Neuron (in vitro differentiated cells): ENCODE measurements at regions not wholly inside any gene's neighbourhood (a gene's known extent, or its start where the extent isn't known, plus 50 kb on each side); places are given as distances from the start of the nearest gene placed in this dataset.
"Not testable (repeated sequence)": the region's sequence is repeated elsewhere in the genome, so short reads cannot be mapped to it uniquely, and the experiment has no call there.

Experiments used
- H2AFZ ChIP-seq: one replicate; pipeline ENCODE4 v1.6.1; 2013; ENCODE audit warnings: low read depth, mild to moderate bottlenecking, inconsistent platforms, low read length, moderate library complexity
- H3K27me3 ChIP-seq: one replicate; pipeline ENCODE4 v1.6.1; 2013; ENCODE audit warnings: low read length; ENCODE audit not compliant: insufficient read depth
- H3K36me3 ChIP-seq: one replicate; pipeline ENCODE4 v1.6.1; 2013; ENCODE audit warnings: low read length; ENCODE audit not compliant: insufficient read depth
- H3K4me1 ChIP-seq: one replicate; pipeline ENCODE4 v1.6.1; 2013; ENCODE audit warnings: low read length; ENCODE audit not compliant: insufficient read depth
- H3K4me3 ChIP-seq: 2 replicates; pipeline ENCODE4 v1.5.1; 2013; ENCODE audit warnings: mild to moderate bottlenecking, low read length, moderate library complexity
- H3K9me3 ChIP-seq: one replicate; pipeline ENCODE4 v1.6.1; 2013; ENCODE audit warnings: low read length

DNA sequence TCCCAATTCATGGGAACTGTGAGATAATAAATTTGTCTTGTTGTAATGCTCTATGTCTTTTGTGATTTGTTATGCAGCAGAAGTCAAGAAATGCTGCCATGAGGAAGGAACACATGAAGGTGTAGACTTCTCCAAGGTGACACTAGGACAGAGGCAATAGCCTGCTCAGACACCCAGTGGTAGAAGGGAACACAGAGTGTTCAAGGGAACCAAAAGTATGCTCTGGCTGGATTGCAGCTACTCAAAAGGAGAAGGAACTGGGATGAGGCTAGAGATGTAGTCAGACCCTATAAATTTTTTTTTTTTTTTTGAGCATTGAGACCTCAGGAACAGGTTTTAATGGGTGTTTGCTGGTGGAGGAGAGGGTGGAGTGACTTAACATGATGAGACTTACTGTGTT is 232.5 kb downstream of the PARP8 start:
- H2AFZ ChIP-seq = no peak overlapping the region
- H3K4me3 ChIP-seq = no peak overlapping the region
- H3K27me3 ChIP-seq = no peaks in the 10 kb centered on the region
- H3K36me3 ChIP-seq = no peaks in the 10 kb centered on the region
- no peaks in the 10 kb centered on the region for H3K9me3 ChIP-seq
- peaks cover 2% of the 10 kb centered on the region for H3K4me1 ChIP-seq

DNA sequence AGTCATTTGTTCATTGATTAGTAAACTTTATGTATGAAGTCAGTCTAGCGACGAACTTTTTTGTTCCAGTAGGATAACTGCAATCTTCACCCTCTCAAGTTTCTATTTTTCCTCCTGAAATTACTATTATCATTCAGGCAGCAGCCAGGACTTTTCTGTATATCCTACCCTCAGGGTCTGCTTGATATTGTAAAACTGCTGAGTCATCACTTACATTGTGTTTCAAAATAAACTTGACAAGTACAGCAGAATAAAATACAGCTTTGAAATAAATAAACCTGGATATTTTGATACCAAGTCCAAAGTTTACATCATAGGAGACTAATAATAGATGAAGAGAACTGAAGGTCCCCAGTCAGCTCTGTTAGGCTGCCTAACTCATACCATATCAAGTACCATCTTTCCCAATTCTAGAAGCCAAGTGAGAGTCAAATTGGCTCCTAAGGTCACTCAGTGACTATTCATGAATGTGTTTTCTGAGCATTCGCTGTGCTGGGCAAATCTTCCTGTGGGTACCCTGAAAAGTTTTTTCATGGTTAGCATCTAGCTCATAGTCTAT is 234.6 kb downstream of the PARP8 start:
- Histone ChIP-seq H3K36me3 (no peaks in the 10 kb centered on the region), H3K4me3 (no peak overlapping the region), H2AFZ (no peak overlapping the region), H3K27me3 (no peaks in the 10 kb centered on the region), H3K9me3 (no peaks in the 10 kb centered on the region), H3K4me1 (peaks cover 2% of the 10 kb centered on the region)

DNA sequence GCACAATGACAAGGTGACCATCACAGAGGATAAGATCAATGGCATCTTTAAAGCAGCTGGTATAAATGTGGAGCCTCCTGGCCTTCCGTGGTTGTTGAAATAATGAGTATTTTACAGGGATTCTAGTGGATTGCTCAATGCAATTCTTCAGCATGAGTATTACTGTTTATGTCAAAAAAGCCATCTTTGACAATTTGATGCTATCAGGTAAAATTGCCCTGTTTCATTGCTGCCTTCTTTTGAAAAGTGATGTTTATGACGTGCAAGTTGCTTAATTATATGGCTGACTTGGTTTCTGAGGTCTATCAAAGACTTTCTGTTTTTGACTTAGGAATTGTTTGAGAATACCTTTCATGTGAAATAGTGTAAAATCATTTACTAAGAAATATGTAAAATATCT is 237.2 kb downstream of the PARP8 start:
- Histone ChIP-seq H3K4me1 (peaks cover 2% of the 10 kb centered on the region), H3K4me3 (no peak overlapping the region), H3K36me3 (no peaks in the 10 kb centered on the region), H3K9me3 (no peaks in the 10 kb centered on the region), H2AFZ (no peak overlapping the region), H3K27me3 (no peaks in the 10 kb centered on the region)

DNA sequence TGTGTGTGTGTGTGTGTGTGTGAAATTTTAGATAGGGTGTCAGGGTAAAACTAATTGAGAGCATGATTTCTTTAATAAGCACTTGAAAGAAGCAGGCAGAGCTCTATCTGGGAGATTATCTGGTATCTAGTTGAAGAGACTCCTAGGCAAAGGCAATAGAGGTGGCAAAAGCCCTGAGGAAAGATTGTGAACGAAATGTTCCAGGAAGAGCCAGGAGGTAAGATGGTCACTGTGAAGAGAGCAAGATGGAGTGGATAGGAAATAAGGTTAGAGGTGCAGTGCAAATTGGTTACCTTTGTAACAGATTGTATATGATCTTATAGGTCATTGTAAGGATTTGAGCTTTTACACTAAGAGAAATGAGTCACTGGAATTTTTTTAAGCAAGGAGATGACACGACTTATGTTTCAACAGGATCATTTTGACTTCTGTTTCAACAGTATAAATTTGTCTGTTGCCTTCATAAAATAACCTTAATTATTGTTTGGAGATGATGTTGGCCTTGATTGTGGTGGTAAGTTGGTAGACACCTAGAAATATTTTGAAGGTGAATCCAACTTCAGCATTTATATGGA is 239.6 kb downstream of the PARP8 start:
- Histone ChIP-seq H3K27me3 (no peaks in the 10 kb centered on the region), H3K9me3 (no peaks in the 10 kb centered on the region), H3K36me3 (no peaks in the 10 kb centered on the region), H2AFZ (no peak overlapping the region), H3K4me1 (no peaks in the 10 kb centered on the region), H3K4me3 (no peak overlapping the region)

DNA sequence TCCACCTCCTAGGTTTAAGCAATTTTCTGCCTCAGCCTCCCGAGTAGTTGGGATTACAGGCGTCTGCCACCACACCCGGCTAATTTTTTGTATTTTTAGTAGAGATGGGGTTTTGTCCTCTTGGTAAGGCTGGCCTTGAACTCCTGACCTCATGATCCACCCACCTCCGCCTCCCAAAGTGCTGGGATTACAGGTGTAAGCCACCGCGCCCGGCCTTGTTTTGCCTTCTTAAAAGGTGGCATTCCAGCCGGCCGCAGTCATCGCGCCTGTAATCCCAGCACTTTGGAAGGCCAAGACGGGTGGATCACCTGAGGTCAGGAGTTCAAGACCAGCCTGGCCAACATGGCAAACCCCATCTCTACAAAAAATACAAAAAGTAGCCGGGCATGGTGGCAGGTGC is 253.7 kb downstream of the PARP8 start:
- not testable (repeated sequence) for H3K36me3 ChIP-seq, H3K27me3 ChIP-seq, H3K4me1 ChIP-seq, H3K9me3 ChIP-seq, H3K4me3 ChIP-seq, H2AFZ ChIP-seq

DNA sequence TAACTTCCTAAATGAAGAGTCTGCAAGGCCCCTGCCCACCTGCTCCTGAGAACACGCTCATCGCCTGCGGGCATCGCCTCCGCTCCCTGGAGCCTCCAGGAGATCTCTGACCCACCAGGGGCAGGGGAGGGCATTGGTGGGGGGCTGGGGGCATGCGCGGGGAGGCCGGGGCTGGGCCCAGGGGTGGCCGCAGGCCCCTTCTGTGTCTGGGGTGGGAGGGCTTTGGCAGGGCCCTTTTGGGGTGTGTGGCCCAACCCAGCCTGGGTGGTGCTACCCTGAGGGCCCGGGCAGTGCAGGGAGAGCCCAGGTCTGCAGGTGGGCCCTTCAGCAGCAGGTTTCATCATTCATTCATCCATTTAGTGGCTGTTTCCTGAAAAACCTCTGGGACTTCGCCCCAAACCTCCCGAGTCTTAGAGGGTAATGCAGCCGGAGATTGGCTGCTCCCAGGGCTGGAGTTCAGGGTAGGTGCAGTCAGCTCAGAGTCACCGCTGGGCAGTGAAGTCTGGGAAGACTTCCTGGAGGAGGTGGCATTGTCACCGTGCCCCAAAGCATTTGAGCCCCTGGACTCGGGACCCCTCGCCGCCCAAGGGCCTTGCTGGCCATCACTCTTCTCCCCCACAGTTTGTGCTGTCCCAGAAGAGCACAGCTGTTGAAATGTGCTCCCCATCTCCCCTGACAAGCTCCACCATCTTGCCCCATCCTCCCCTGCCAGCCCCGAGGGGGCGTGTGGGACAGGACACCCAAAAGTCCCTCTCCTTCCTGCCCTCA is 255.1 kb downstream of the PARP8 start:
- H3K36me3 ChIP-seq = no peaks in the 10 kb centered on the region
- no peak overlapping the region for H3K4me3 ChIP-seq
- H2AFZ ChIP-seq = no peak overlapping the region
- H3K9me3 ChIP-seq = no peaks in the 10 kb centered on the region
- H3K4me1 ChIP-seq = no peaks in the 10 kb centered on the region
- H3K27me3 ChIP-seq = no peaks in the 10 kb centered on the region

DNA sequence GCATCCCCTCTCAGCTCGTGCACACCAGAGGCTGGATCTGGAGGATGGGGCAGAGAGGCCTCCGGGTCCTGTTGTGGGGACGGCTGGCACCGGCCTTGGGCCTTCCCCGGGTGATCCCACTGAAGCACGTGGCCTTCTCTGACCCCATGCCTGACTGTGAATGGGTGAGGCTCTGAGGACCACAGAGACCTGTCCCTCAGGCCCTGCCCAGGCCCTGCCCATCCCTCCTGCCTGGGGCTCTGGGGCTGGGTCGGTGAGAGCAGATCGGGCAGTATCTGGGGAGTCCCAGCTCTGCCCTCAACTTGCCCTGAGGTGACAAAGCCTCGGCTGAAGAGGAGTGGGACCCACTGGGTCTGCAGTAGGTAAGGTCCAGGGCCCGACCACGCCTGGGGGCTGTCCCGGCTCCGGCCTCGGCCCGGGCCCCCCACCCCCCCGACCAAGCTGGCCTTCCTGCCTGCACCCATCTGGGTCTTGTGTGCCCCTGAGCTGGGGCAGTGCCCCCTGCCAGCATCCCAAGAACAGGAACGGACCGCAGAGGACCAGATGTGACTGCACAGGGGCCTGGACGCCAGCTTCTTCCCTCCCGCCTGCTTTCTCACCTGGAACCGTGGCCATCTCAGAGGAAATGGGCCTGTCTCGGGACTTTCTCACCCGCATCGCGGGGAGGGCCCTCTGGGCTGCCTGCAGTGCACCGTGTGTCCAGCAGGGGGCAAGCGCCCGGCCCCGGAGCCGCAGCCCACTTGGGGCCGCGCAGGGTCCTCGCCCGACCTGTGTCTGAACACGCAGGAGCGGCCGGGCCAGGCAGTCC is 255.9 kb downstream of the PARP8 start:
- not testable (repeated sequence) for H3K4me3 ChIP-seq, H2AFZ ChIP-seq, H3K9me3 ChIP-seq, H3K4me1 ChIP-seq, H3K27me3 ChIP-seq, H3K36me3 ChIP-seq

DNA sequence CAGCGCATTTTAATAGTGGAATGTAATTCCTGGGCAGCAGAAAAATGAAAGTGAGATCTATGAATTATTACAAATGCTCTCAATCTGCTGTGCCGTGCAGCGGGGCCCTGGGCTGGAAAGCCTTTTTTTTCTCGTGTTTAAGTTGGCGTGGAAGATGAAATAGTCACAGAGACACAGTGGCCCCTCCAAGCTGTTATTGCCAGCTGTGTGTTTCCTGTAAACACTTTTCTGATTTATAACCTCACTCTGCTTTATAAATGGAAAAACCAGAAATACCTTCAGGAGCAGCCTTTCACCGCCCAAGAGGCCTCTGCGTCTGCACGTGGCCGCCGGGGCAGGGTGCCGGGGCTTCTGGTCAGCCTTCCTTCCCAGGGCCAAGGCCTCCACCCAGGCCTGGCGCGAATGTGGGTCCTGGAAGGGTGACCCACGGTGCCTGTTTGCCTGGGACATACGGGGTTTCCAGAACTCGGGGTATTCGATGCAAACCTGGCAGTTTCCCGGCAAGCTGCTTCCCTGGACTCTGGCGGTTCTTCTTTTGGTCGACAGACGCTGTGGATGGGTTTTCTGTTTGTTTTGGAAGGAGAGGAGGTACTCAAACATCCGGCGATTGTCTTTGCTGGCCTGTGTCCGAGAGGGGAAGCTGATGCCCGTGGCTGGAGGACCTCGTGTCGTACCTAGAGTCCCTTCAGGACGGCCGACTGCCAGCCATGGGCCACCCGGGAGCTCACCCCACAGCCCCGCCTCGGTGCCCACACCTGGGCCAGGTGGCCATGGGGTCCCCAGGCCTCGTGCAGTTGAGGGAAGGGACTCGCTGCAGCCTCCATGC is 256.7 kb downstream of the PARP8 start:
- Histone ChIP-seq H2AFZ (no peak overlapping the region), H3K27me3 (no peaks in the 10 kb centered on the region), H3K9me3 (no peaks in the 10 kb centered on the region), H3K4me3 (no peak overlapping the region), H3K4me1 (no peaks in the 10 kb centered on the region), H3K36me3 (no peaks in the 10 kb centered on the region)

DNA sequence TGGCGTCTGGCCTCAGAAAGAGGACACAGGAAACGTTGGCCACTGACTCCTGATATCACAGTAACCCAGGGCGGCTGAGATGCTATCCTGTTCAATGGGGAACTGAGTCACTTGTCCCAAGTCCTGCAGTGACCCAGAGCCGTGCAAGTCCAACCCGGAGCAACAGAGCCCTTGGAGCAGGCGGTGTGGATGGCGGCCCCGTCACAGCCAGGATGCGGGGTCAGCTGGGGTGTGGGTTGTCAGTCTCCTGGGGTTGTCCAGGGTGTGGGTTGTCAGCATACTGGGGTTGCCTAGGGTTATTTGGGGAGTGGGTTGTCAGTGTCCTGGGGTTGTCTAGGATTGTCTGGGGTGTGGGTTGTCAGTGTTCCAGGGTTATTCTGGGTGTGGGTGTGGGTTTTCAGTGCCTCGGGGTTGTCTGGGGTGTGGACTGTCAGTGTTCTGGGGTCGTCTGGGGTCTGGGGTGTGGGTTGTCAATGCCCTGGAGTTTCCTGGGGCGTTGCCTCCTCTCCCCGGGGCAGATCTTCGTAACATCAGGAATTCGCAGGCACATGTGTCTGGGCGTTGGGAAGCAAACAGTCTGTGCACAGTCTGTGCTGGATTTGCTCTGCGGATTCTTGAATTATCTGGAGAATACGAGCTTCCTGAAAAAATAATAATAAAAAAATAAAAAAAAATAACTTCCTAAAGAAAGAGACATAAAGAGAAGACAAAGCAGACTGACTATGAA is 257.5 kb downstream of the PARP8 start:
- Histone ChIP-seq H3K36me3 (no peaks in the 10 kb centered on the region), H2AFZ (no peak overlapping the region)

DNA sequence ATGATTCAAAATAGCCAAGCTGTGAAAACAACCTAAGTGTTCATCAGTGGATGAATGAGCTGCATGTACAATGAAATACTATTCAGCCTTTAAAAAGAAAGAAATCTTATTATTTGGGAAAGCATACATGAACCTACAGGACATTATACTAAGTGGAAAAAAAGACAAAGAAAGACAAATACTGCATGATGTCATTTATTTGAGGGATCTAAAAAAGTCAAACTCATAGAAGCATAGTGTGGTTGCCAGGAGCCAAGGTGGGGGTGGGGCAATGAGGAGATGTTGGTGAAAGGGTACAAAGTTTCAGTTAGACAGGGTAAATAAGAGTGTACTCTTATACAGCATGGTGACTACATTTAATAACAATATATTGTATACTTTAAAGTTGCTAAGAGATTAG is 261.5 kb downstream of the PARP8 start:
- no peaks in the 10 kb centered on the region for H3K4me1 ChIP-seq
- no peaks in the 10 kb centered on the region for H3K27me3 ChIP-seq
- no peaks in the 10 kb centered on the region for H3K9me3 ChIP-seq
- H2AFZ ChIP-seq = no peak overlapping the region
- no peaks in the 10 kb centered on the region for H3K36me3 ChIP-seq
- no peak overlapping the region for H3K4me3 ChIP-seq

More for the DNA sequence above, 257.5 kb downstream of the PARP8 start:
- Histone ChIP-seq H3K4me1 (no peaks in the 10 kb centered on the region), H3K4me3 (no peak overlapping the region), H3K27me3 (no peaks in the 10 kb centered on the region), H3K9me3 (no peaks in the 10 kb centered on the region)

DNA sequence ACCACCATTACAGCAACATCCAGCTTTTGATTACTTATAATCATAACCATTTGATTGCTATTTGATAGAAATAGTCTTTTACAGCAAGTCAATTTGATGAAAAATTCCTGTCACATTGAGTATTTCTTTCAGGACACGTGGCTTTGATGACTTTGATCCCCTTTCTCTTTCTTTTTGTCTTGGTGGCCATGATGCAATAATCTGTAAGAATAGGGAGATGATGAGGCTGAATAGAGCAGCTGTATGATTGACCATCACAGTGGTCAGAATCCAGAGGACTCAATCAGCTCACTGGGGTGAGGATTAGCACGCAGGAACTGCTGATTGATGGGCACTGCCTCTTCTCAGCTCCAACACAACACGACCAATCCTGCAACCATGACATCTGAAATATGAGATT is 262.7 kb downstream of the PARP8 start:
- H3K9me3 ChIP-seq = no peaks in the 10 kb centered on the region

DNA sequence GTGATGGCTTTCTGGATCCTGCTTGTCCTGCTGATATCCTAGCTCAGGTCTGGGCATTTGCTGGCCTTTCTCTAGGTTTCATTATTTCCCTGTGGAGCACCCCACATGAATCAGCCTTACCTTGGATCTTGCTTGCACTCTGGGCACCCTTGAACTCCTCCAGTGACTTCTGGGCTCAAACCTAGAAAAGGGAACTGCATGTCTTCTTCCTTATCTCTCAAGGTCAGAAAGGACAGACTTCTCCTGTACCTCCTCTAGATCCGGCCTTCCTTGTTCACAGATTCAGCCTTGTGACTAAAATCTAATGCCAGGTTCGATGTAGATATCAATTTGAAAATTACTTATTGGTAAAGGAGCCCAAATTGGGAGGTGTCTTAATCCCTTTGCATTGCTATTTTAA is 267.9 kb downstream of the PARP8 start:
- H3K4me3 ChIP-seq = no peak overlapping the region
- no peaks in the 10 kb centered on the region for H3K4me1 ChIP-seq
- no peak overlapping the region for H2AFZ ChIP-seq
- H3K9me3 ChIP-seq = no peaks in the 10 kb centered on the region
- H3K36me3 ChIP-seq = no peaks in the 10 kb centered on the region
- H3K27me3 ChIP-seq = no peaks in the 10 kb centered on the region

More for the DNA sequence above, 262.7 kb downstream of the PARP8 start:
- Histone ChIP-seq H2AFZ (no peak overlapping the region), H3K4me1 (no peaks in the 10 kb centered on the region), H3K36me3 (no peaks in the 10 kb centered on the region), H3K27me3 (no peaks in the 10 kb centered on the region), H3K4me3 (no peak overlapping the region)
